Ecto neural progenitor cell (in vitro differentiated cells): ENCODE measurements at regions not wholly inside any gene's neighbourhood (a gene's known extent, or its start where the extent isn't known, plus 50 kb on each side); places are given as distances from the start of the nearest gene placed in this dataset.

Experiments
- DNase-seq: peaks from one replicate; pipeline ENCODE4 v3.0.0-alpha.2; 2018; ENCODE audit warnings: low spot score

- DNase-seq, result no peak
Measured at GRCh38 chr10:85547460-85548023, 819.1 kb downstream of the GRID1 start.

- no peak for DNase-seq
Measured at GRCh38 chr10:85548034-85548433, 818.6 kb downstream of the GRID1 start.
